GM23248 (cell line): ENCODE measurements at regions not wholly inside any gene's neighbourhood (a gene's known extent, or its start where the extent isn't known, plus 50 kb on each side); places are given as distances from the start of the nearest gene placed in this dataset.

ENCODE experiments used
- DNase-seq: peaks from one replicate; pipeline ENCODE4 v3.0.0-alpha.2; 2015
- H2AFZ ChIP-seq: fragments of 200-600 bp; sonication (generic); 2 replicates; pipeline ENCODE4 v1.6.1; 2016; ENCODE audit warnings: antibody characterized with exemption
- H3F3A ChIP-seq: fragments of 200-600 bp; sonication (generic); 2 replicates; pipeline ENCODE4 v1.6.1; 2016; ENCODE audit warnings: mild to moderate bottlenecking, antibody characterized with exemption, mixed run types; ENCODE audit not compliant: insufficient read depth
- H3K27ac ChIP-seq: fragments of 200-600 bp; sonication (generic); 2 replicates; pipeline ENCODE4 v1.5.1; 2016; ENCODE audit warnings: mild to moderate bottlenecking
- H3K27me3 ChIP-seq: fragments of 200-600 bp; sonication (generic); replicated peaks from 2 replicates; pipeline ENCODE4 v1.6.1; 2016; ENCODE audit warnings: mild to moderate bottlenecking; ENCODE audit not compliant: insufficient read depth
- H3K36me3 ChIP-seq: fragments of 200-600 bp; sonication (generic); 2 replicates; pipeline ENCODE4 v1.6.1; 2016; ENCODE audit warnings: low read depth, mild to moderate bottlenecking
- H3K4me1 ChIP-seq: fragments of 200-600 bp; sonication (generic); 2 replicates; pipeline ENCODE4 v1.6.1; 2016; ENCODE audit warnings: mild to moderate bottlenecking; ENCODE audit not compliant: insufficient read depth
- H3K4me2 ChIP-seq: fragments of 200-600 bp; sonication (generic); one replicate; pipeline ENCODE4 v1.6.1; 2016; ENCODE audit warnings: mild to moderate bottlenecking; ENCODE audit not compliant: unreplicated experiment
- H3K4me3 ChIP-seq: fragments of 200-600 bp; sonication (generic); 2 replicates; pipeline ENCODE4 v1.5.1; 2016; ENCODE audit warnings: mild to moderate bottlenecking
- H3K79me2 ChIP-seq: fragments of 200-600 bp; sonication (generic); 2 replicates; pipeline ENCODE4 v1.6.1; 2016; ENCODE audit warnings: mild to moderate bottlenecking; ENCODE audit not compliant: insufficient read depth
- H3K9ac ChIP-seq: fragments of 200-600 bp; sonication (generic); 2 replicates; pipeline ENCODE4 v1.6.1; 2016; ENCODE audit warnings: mild to moderate bottlenecking
- H3K9me2 ChIP-seq: fragments of 200-600 bp; sonication (generic); 2 replicates; pipeline ENCODE4 v1.6.1; 2016; ENCODE audit warnings: mixed run types, mild to moderate bottlenecking, moderate library complexity; ENCODE audit not compliant: insufficient read depth
- H3K9me3 ChIP-seq: fragments of 200-600 bp; sonication (generic); one replicate; pipeline ENCODE4 v1.6.1; 2017; ENCODE audit warnings: low read depth
- H4K20me1 ChIP-seq: fragments of 200-600 bp; sonication (generic); 2 replicates; pipeline ENCODE4 v1.6.0; 2016; ENCODE audit not compliant: insufficient read depth
- EZH2 ChIP-seq: fragments of 200-600 bp; sonication (generic); IDR thresholded peaks from 2 replicates; pipeline ENCODE4 v1.6.1; 2018; ENCODE audit warnings: antibody characterized with exemption, mild to moderate bottlenecking; ENCODE audit not compliant: insufficient read depth, poor library complexity, severe bottlenecking
- EZH2phosphoT487 ChIP-seq: fragments of 200-600 bp; sonication (generic); IDR thresholded peaks from 2 replicates; pipeline ENCODE4 v1.6.1; 2018; ENCODE audit warnings: antibody characterized with exemption, moderate library complexity, mild to moderate bottlenecking, low read depth; ENCODE audit not compliant: insufficient read depth
- WGBS, 2 experiments: methylation state at CpG; one replicate each; pipeline ENCODE4 v1.1.6; 2015 to 2017; ENCODE audit warnings: low lambda C conversion rate in 2 of 2, low coverage in 1 of 2; ENCODE audit errors: missing lambda C conversion rate in 2 of 2; 5-methylcytosine and 5-hydroxymethylcytosine counted together
- in situ Hi-C: fragments of 300-500 bp; cut with MboI; formaldehyde crosslinking; loops from 2 replicates; pipeline ENCODE4 v1.15.0; 2020

GRCh38 chr2:222358876-222359275 lies 60.1 kb upstream of the PAX3 start:
- no peak overlapping the region for H3K4me3 ChIP-seq

GRCh38 chr2:222360146-222360545 lies 61.3 kb upstream of the PAX3 start:
- 24 to 32% methylated on average over 4 of the region's 4 CpGs for WGBS, 2 experiments
- Histone ChIP-seq H2AFZ (no peak overlapping the region), H3K4me2 (no peak overlapping the region), H3K4me3 (no peak overlapping the region), H3K9me2 (no peaks in the 10 kb centered on the region), H3K27ac (no peak overlapping the region), H3K4me1 (no peaks in the 10 kb centered on the region), H3K9me3 (no peaks in the 10 kb centered on the region), H4K20me1 (no peaks in the 10 kb centered on the region), H3K27me3 (no peaks in the 10 kb centered on the region), H3K79me2 (no peaks in the 10 kb centered on the region), H3F3A (no peaks in the 10 kb centered on the region), H3K9ac (no peak overlapping the region), H3K36me3 (no peaks in the 10 kb centered on the region)
- TF ChIP-seq EZH2phosphoT487 = no peak
- no peak for TF ChIP-seq EZH2
- in situ Hi-C loops = no loop called here
- no peak for DNase-seq

More at GRCh38 chr2:222358876-222359275, 60.1 kb upstream of the PAX3 start:
- no peak for DNase-seq
- no peaks in the 10 kb centered on the region for H3F3A ChIP-seq
- no peaks in the 10 kb centered on the region for H3K27me3 ChIP-seq
- WGBS, 2 experiments = 65 to 66% methylated on average over 1 of the region's 1 CpG
- H3K9me3 ChIP-seq = no peaks in the 10 kb centered on the region
- H3K36me3 ChIP-seq = no peaks in the 10 kb centered on the region
- no peak overlapping the region for H3K27ac ChIP-seq
- no peak overlapping the region for H3K9ac ChIP-seq
- no peaks in the 10 kb centered on the region for H3K79me2 ChIP-seq
- H3K9me2 ChIP-seq = no peaks in the 10 kb centered on the region
- H2AFZ ChIP-seq = no peak overlapping the region
- TF ChIP-seq EZH2 (no peak), EZH2phosphoT487 (no peak)
- H4K20me1 ChIP-seq = no peaks in the 10 kb centered on the region
- H3K4me1 ChIP-seq = no peaks in the 10 kb centered on the region
- in situ Hi-C loops = no loop called here
- H3K4me2 ChIP-seq = no peak overlapping the region

- H3K4me1 ChIP-seq = no peaks in the 10 kb centered on the region
- no peak overlapping the region for H3K4me2 ChIP-seq
- WGBS, 2 experiments = 0 to 2% methylated on average over 1 of the region's 1 CpG
- H3F3A ChIP-seq = no peaks in the 10 kb centered on the region
- no peaks in the 10 kb centered on the region for H3K36me3 ChIP-seq
- H3K4me3 ChIP-seq = no peak overlapping the region
- H3K9ac ChIP-seq = no peak overlapping the region
- H3K9me2 ChIP-seq = no peaks in the 10 kb centered on the region
- in situ Hi-C loops = no loop called here
- no peak overlapping the region for H2AFZ ChIP-seq
- H3K79me2 ChIP-seq = no peaks in the 10 kb centered on the region
- no peaks in the 10 kb centered on the region for H4K20me1 ChIP-seq
- no peak for DNase-seq
- no peak overlapping the region for H3K27ac ChIP-seq
- H3K9me3 ChIP-seq = no peaks in the 10 kb centered on the region
- H3K27me3 ChIP-seq = no peaks in the 10 kb centered on the region
- TF ChIP-seq EZH2phosphoT487 = no peak
- no peak for TF ChIP-seq EZH2
Measured at GRCh38 chr2:222360997-222361396, 62.2 kb upstream of the PAX3 start.

GRCh38 chr2:222361787-222362186 lies 62.6 kb upstream of the SGPP2 start:
- WGBS, 2 experiments = 11 to 17% methylated on average over 3 of the region's 3 CpGs
- Histone ChIP-seq H3K4me1 (no peaks in the 10 kb centered on the region), H2AFZ (no peak overlapping the region), H3K9me2 (no peaks in the 10 kb centered on the region), H3K27ac (no peak overlapping the region), H3F3A (no peaks in the 10 kb centered on the region), H3K4me2 (no peak overlapping the region), H3K4me3 (no peak overlapping the region), H3K9ac (no peak overlapping the region), H4K20me1 (no peaks in the 10 kb centered on the region), H3K79me2 (no peaks in the 10 kb centered on the region), H3K27me3 (no peaks in the 10 kb centered on the region), H3K9me3 (no peaks in the 10 kb centered on the region), H3K36me3 (no peaks in the 10 kb centered on the region)
- TF ChIP-seq EZH2phosphoT487 = no peak
- no peak for TF ChIP-seq EZH2
- in situ Hi-C loops = no loop called here
- DNase-seq = no peak

GRCh38 chr2:222362336-222362735 lies 62.0 kb upstream of the SGPP2 start:
- H3F3A ChIP-seq = no peaks in the 10 kb centered on the region
- no peak overlapping the region for H3K9ac ChIP-seq
- 0 to 4% methylated on average over 2 of the region's 2 CpGs for WGBS, 2 experiments
- no peak overlapping the region for H3K27ac ChIP-seq
- H4K20me1 ChIP-seq = no peaks in the 10 kb centered on the region
- no peaks in the 10 kb centered on the region for H3K9me2 ChIP-seq
- H3K79me2 ChIP-seq = no peaks in the 10 kb centered on the region
- H3K4me1 ChIP-seq = no peaks in the 10 kb centered on the region
- H3K36me3 ChIP-seq = no peaks in the 10 kb centered on the region
- H2AFZ ChIP-seq = no peak overlapping the region
- no peak overlapping the region for H3K4me2 ChIP-seq
- no peak for DNase-seq
- no peak overlapping the region for H3K4me3 ChIP-seq
- H3K27me3 ChIP-seq = no peaks in the 10 kb centered on the region
- in situ Hi-C loops = no loop called here
- no peak for TF ChIP-seq EZH2
- no peak for TF ChIP-seq EZH2phosphoT487
- H3K9me3 ChIP-seq = no peaks in the 10 kb centered on the region
